WTC11 (cell line): ENCODE measurements at regions not wholly inside any gene's neighbourhood (a gene's known extent, or its start where the extent isn't known, plus 50 kb on each side); places are given as distances from the start of the nearest gene placed in this dataset.

Experiments used
- ATAC-seq: fragments of 200-7000 bp; cut with Tn5 transposase; 2 replicates; pipeline ENCODE4 v1.10.0; 2021; ENCODE audit warnings: mild to moderate bottlenecking, moderate library complexity
- CTCF ChIA-PET: fragments of 300-600 bp; sonication (Branson Sonifier 250); formaldehyde crosslinking; loops from one replicate; lab custom pipeline; 2021; ENCODE audit warnings: antibody characterized with exemption; lab: Charles Lee
- POLR2A ChIA-PET: fragments of 350-600 bp; sonication (Branson Sonifier 250); formaldehyde crosslinking; loops from one replicate; lab custom pipeline; 2021; ENCODE audit warnings: antibody characterized with exemption; lab: Charles Lee
- DNase-seq: peaks from one replicate; pipeline ENCODE4 v3.0.0; 2021; ENCODE audit warnings: low spot score
- H3K27ac Mint-ChIP-seq: 2 replicates; pipeline ENCODE4 v1.8.0; 2021; ENCODE audit warnings: mixed read lengths
- H3K27me3 Mint-ChIP-seq: 2 replicates; pipeline ENCODE4 v1.8.0; 2021; ENCODE audit warnings: low read depth, mild to moderate bottlenecking, moderate library complexity, mixed read lengths
- H3K36me3 Mint-ChIP-seq: 2 replicates; pipeline ENCODE4 v1.8.0; 2021; ENCODE audit warnings: mixed read lengths
- H3K4me1 Mint-ChIP-seq: 2 replicates; pipeline ENCODE4 v1.8.0; 2022; ENCODE audit warnings: mixed read lengths
- H3K4me3 Mint-ChIP-seq: 2 replicates; pipeline ENCODE4 v1.8.0; 2021; ENCODE audit warnings: mild to moderate bottlenecking, moderate library complexity, mixed read lengths
- H3K9me3 Mint-ChIP-seq: 2 replicates; pipeline ENCODE4 v1.8.0; 2021; ENCODE audit warnings: mixed read lengths
- ATF2 ChIP-seq: sonication (generic); formaldehyde crosslinking; IDR thresholded peaks from 2 replicates; pipeline ENCODE4 v1.8.1; 2022; ENCODE audit warnings: low read depth, missing genetic modification reagents, borderline replicate concordance
- CREB1 ChIP-seq: sonication (generic); formaldehyde crosslinking; IDR thresholded peaks from 2 replicates; pipeline ENCODE4 v1.8.0; 2023; ENCODE audit warnings: mild to moderate bottlenecking, missing genetic modification reagents
- CTCF ChIP-seq: fragments of 200-600 bp; IDR thresholded peaks from 2 replicates; pipeline ENCODE4 v1.8.0; 2022; ENCODE audit warnings: antibody characterized with exemption
- ELF4 ChIP-seq: sonication (generic); formaldehyde crosslinking; IDR thresholded peaks from 2 replicates; pipeline ENCODE4 v1.8.1; 2022; ENCODE audit warnings: low read depth, mild to moderate bottlenecking, moderate library complexity, missing genetic modification reagents
- FOXJ3 ChIP-seq: sonication (generic); formaldehyde crosslinking; IDR thresholded peaks from 2 replicates; pipeline ENCODE4 v1.9.0; 2021; ENCODE audit warnings: missing genetic modification reagents, mild to moderate bottlenecking, borderline replicate concordance
- FOXK1 ChIP-seq: sonication (generic); formaldehyde crosslinking; IDR thresholded peaks from 2 replicates; pipeline ENCODE4 v1.8.0; 2022; ENCODE audit warnings: mild to moderate bottlenecking, moderate library complexity, missing genetic modification reagents
- GTF2I ChIP-seq: fragments of 250-450 bp; sonication (Bioruptor Pico); conservative IDR thresholded peaks from 2 replicates; pipeline ENCODE4 v1.4.0; 2021; ENCODE audit warnings: mild to moderate bottlenecking
- JAZF1 ChIP-seq: fragments of 250-450 bp; sonication (Bioruptor Pico); IDR thresholded peaks from 2 replicates; pipeline ENCODE4 v1.9.0; 2021; ENCODE audit warnings: moderate library complexity, mild to moderate bottlenecking, inconsistent platforms
- JUN ChIP-seq: sonication (generic); formaldehyde crosslinking; IDR thresholded peaks from 2 replicates; pipeline ENCODE4 v1.8.0; 2023; ENCODE audit warnings: mild to moderate bottlenecking, missing genetic modification reagents
- MLX ChIP-seq: sonication (generic); formaldehyde crosslinking; IDR thresholded peaks from 2 replicates; pipeline ENCODE4 v1.8.1; 2023; ENCODE audit warnings: mild to moderate bottlenecking, missing genetic modification reagents, moderate library complexity
- NFATC4 ChIP-seq: fragments of 250-450 bp; sonication (Bioruptor Pico); IDR thresholded peaks from 2 replicates; pipeline ENCODE4 v1.9.0; 2021; ENCODE audit warnings: mild to moderate bottlenecking
- NFE2L1 ChIP-seq: sonication (generic); formaldehyde crosslinking; IDR thresholded peaks from 2 replicates; pipeline ENCODE4 v1.8.1; 2023; ENCODE audit warnings: missing genetic modification reagents
- NR2C2 ChIP-seq: sonication (generic); formaldehyde crosslinking; IDR thresholded peaks from 2 replicates; pipeline ENCODE4 v1.8.0; 2022; ENCODE audit warnings: mild to moderate bottlenecking, missing genetic modification reagents
- NR3C1 ChIP-seq: sonication (generic); formaldehyde crosslinking; conservative IDR thresholded peaks from 2 replicates; pipeline ENCODE4 v1.8.1; 2023; ENCODE audit warnings: low read depth, mild to moderate bottlenecking, missing genetic modification reagents
- PRDM15 ChIP-seq: sonication (generic); formaldehyde crosslinking; IDR thresholded peaks from 2 replicates; pipeline ENCODE4 v1.8.0; 2022; ENCODE audit warnings: missing genetic modification reagents
- SP1 ChIP-seq: sonication (generic); formaldehyde crosslinking; conservative IDR thresholded peaks from 2 replicates; pipeline ENCODE4 v1.8.1; 2022; ENCODE audit warnings: missing genetic modification reagents
- TEAD1 ChIP-seq: sonication (generic); formaldehyde crosslinking; IDR thresholded peaks from 2 replicates; pipeline ENCODE4 v1.8.0; 2022; ENCODE audit warnings: mild to moderate bottlenecking, missing genetic modification reagents
- TEAD4 ChIP-seq: sonication (generic); formaldehyde crosslinking; IDR thresholded peaks from 2 replicates; pipeline ENCODE4 v1.8.0; 2022; ENCODE audit warnings: mild to moderate bottlenecking, missing genetic modification reagents
- ZNF425 ChIP-seq: fragments of 250-450 bp; sonication (Bioruptor Pico); conservative IDR thresholded peaks from 2 replicates; pipeline ENCODE4 v1.9.0; 2021; ENCODE audit warnings: mild to moderate bottlenecking
- ZNF671 ChIP-seq: fragments of 250-450 bp; sonication (Bioruptor Pico); IDR thresholded peaks from 2 replicates; pipeline ENCODE4 v1.8.0; 2021; ENCODE audit warnings: mild to moderate bottlenecking

GRCh38 chr2:196415384-196415783 is 224.1 kb upstream of the CCDC150 start:
- ChIA-PET POLR2A (no interaction called here), CTCF (interaction anchor here (0.5 kb wide), 1 partner anchor 279 kb away, joined by 3 read pairs; no protein-coding TSS in a partner anchor)
- Mint-ChIP-seq H3K4me1 (0 out of 2 replicates have a peak, but pooled peaks cover 3% of the 10 kb centered on the region), H3K36me3 (no peaks in the 10 kb centered on the region), H3K27me3 (no peaks in the 10 kb centered on the region), H3K4me3 (no peak overlapping the region), H3K9me3 (no peaks in the 10 kb centered on the region), H3K27ac (no peak overlapping the region)
- ATAC-seq (no peak), DNase-seq (no peak)
- TF ChIP-seq FOXK1 (CRISPR knock-in tag): no peak
- no peak for TF ChIP-seq TEAD4
- no peak for TF ChIP-seq NFE2L1
- no peak for TF ChIP-seq MLX (CRISPR knock-in tag)
- no peak for TF ChIP-seq CTCF
- no peak for TF ChIP-seq ZNF425 (CRISPR knock-in tag)
- TF ChIP-seq PRDM15 (CRISPR knock-in tag): no peak
- no peak for TF ChIP-seq CREB1
- no peak for TF ChIP-seq NR2C2
- no peak for TF ChIP-seq FOXJ3 (CRISPR knock-in tag)
- no peak for TF ChIP-seq NR3C1 (CRISPR knock-in tag)
- TF ChIP-seq JUN (CRISPR knock-in tag): no peak
- no peak for TF ChIP-seq ELF4 (CRISPR knock-in tag)
- TF ChIP-seq JAZF1 (CRISPR knock-in tag): no peak
- no peak for TF ChIP-seq ZNF671 (CRISPR knock-in tag)
- TF ChIP-seq SP1 (CRISPR knock-in tag): no peak
- no peak for TF ChIP-seq GTF2I
- no peak for TF ChIP-seq NFATC4 (CRISPR knock-in tag)
- TF ChIP-seq ATF2 (CRISPR knock-in tag): no peak
- no peak for TF ChIP-seq TEAD1
